Naive thymus-derived CD8-positive, alpha-beta T cell (primary cell): ENCODE measurements at regions not wholly inside any gene's neighbourhood (a gene's known extent, or its start where the extent isn't known, plus 50 kb on each side); places are given as distances from the start of the nearest gene placed in this dataset.

ENCODE experiments used
- ATAC-seq, 2 donors: fragments of 150-1000 bp; cut with Tn5 transposase in 1 of 2; sonication (Bioruptor Pico), chemical (Tn5 transposase) in 1 of 2; 1 replicate in 1 of 2; 2 replicates in 1 of 2; pipeline ENCODE4 v1.10.0; 2021; ENCODE audit warnings: mild to moderate bottlenecking in 2 of 2, moderate library complexity in 2 of 2
- POLR2A ChIA-PET: fragments of 350-600 bp; sonication (Branson Sonifier 250); formaldehyde crosslinking; loops from one replicate; lab custom pipeline; 2021; ENCODE audit warnings: antibody characterized with exemption; lab: Charles Lee
- DNase-seq, 10 donors: peaks; one replicate each; pipeline versions ENCODE4 v3.0.0 to v3.0.0-alpha.2; 2020 to 2022
- H3K27ac Mint-ChIP-seq, 10 donors: one replicate each; pipeline ENCODE4 v1.8.0; 2020 to 2022; ENCODE audit warnings: mild to moderate bottlenecking in 10 of 10, mixed read lengths in 10 of 10, moderate library complexity in 4 of 10, inconsistent platforms in 1 of 10
- H3K27me3 Mint-ChIP-seq, 5 donors: one replicate each; pipeline ENCODE4 v1.8.0; 2021 to 2022; ENCODE audit warnings: mixed read lengths in 5 of 5
- H3K36me3 Mint-ChIP-seq, 3 donors: one replicate each; pipeline ENCODE4 v1.8.0; 2020 to 2022; ENCODE audit warnings: mixed read lengths in 3 of 3, mild to moderate bottlenecking in 2 of 3, inconsistent platforms in 1 of 3
- H3K4me1 Mint-ChIP-seq, 4 donors: one replicate each; pipeline ENCODE4 v1.8.0; 2021 to 2022; ENCODE audit warnings: mixed read lengths in 4 of 4
- H3K4me3 Mint-ChIP-seq, 10 donors: one replicate each; pipeline ENCODE4 v1.8.0; 2020 to 2022; ENCODE audit warnings: mild to moderate bottlenecking in 10 of 10, mixed read lengths in 10 of 10, moderate library complexity in 6 of 10, inconsistent platforms in 1 of 10
- H3K9me3 Mint-ChIP-seq, 9 donors: one replicate each; pipeline ENCODE4 v1.8.0; 2020 to 2022; ENCODE audit warnings: mixed read lengths in 9 of 9, mild to moderate bottlenecking in 3 of 9, inconsistent platforms in 1 of 9, moderate library complexity in 1 of 9

- H3K4me3 Mint-ChIP-seq: no peak overlapping the region
- ATAC-seq: no peak
- H3K27me3 Mint-ChIP-seq: no peaks in the 10 kb centered on the region
- DNase-seq: no peak
- no peak overlapping the region for H3K27ac Mint-ChIP-seq
- H3K4me1 Mint-ChIP-seq: peaks cover 6 to 9% (median 6%) of the 10 kb centered on the region in 4 donors
- H3K9me3 Mint-ChIP-seq: peaks cover 0 to 3% (median 0%) of the 10 kb centered on the region in 9 donors
- no peaks in the 10 kb centered on the region for H3K36me3 Mint-ChIP-seq
- POLR2A ChIA-PET: no interaction called here
Observed at GRCh38 chr3:106367496-106367895, 498.7 kb upstream of the CBLB start.

GRCh38 chr3:106371221-106371970 lies 502.6 kb upstream of the CBLB start:
- POLR2A ChIA-PET: no interaction called here
- Mint-ChIP-seq H3K4me1 (no peaks in the 10 kb centered on the region), H3K4me3 (no peak overlapping the region), H3K9me3 (no peaks in the 10 kb centered on the region), H3K27ac (no peak overlapping the region), H3K36me3 (no peaks in the 10 kb centered on the region), H3K27me3 (no peaks in the 10 kb centered on the region)
- ATAC-seq (no peak), DNase-seq (no peak)

GRCh38 chr3:106371971-106372805 lies 503.4 kb upstream of the CBLB start:
- Mint-ChIP-seq H3K9me3 (no peaks in the 10 kb centered on the region), H3K4me1 (no peaks in the 10 kb centered on the region), H3K27me3 (no peaks in the 10 kb centered on the region), H3K36me3 (no peaks in the 10 kb centered on the region), H3K4me3 (no peak overlapping the region), H3K27ac (no peak overlapping the region)
- POLR2A ChIA-PET: no interaction called here
- DNase-seq (no peak), ATAC-seq (no peak)

GRCh38 chr3:106372806-106373190 lies 504.0 kb upstream of the CBLB start:
- Mint-ChIP-seq H3K36me3 (no peaks in the 10 kb centered on the region), H3K4me3 (no peak overlapping the region), H3K4me1 (peaks cover 0 to 1% (median 0%) of the 10 kb centered on the region in 4 donors), H3K9me3 (no peaks in the 10 kb centered on the region), H3K27me3 (no peaks in the 10 kb centered on the region), H3K27ac (no peak overlapping the region)
- ATAC-seq (no peak), DNase-seq (no peak)
- POLR2A ChIA-PET: no interaction called here

GRCh38 chr3:106376016-106376570 lies 507.3 kb upstream of the CBLB start:
- Mint-ChIP-seq H3K4me1 (peaks cover 0 to 2% (median 0%) of the 10 kb centered on the region in 4 donors), H3K27ac (no peak overlapping the region), H3K9me3 (no peaks in the 10 kb centered on the region), H3K36me3 (no peaks in the 10 kb centered on the region), H3K4me3 (no peak overlapping the region), H3K27me3 (no peaks in the 10 kb centered on the region)
- ATAC-seq (no peak), DNase-seq (no peak)
- POLR2A ChIA-PET: no interaction called here

- POLR2A ChIA-PET: interaction anchor here (0.7 kb wide), 1 partner anchor 841 kb away, joined by 6 read pairs; no protein-coding TSS in a partner anchor
- H3K27ac Mint-ChIP-seq: no peak overlapping the region
- H3K36me3 Mint-ChIP-seq: no peaks in the 10 kb centered on the region
- H3K9me3 Mint-ChIP-seq: no peaks in the 10 kb centered on the region
- peaks cover 0 to 2% (median 0%) of the 10 kb centered on the region in 4 donors for H3K4me1 Mint-ChIP-seq
- DNase-seq (no peak), ATAC-seq (no peak)
- no peaks in the 10 kb centered on the region for H3K27me3 Mint-ChIP-seq
- H3K4me3 Mint-ChIP-seq: no peak overlapping the region
Observed at GRCh38 chr3:106379251-106379750, 510.5 kb upstream of the CBLB start.

GRCh38 chr3:106380232-106380631 lies 511.4 kb upstream of the CBLB start:
- no peak overlapping the region for H3K27ac Mint-ChIP-seq

GRCh38 chr3:106381286-106381938 lies 512.6 kb upstream of the CBLB start:
- Mint-ChIP-seq H3K27ac (no peak overlapping the region), H3K27me3 (no peaks in the 10 kb centered on the region), H3K9me3 (no peaks in the 10 kb centered on the region), H3K36me3 (no peaks in the 10 kb centered on the region), H3K4me1 (peaks cover 0 to 10% (median under 1%) of the 10 kb centered on the region in 4 donors), H3K4me3 (no peak overlapping the region)
- POLR2A ChIA-PET: no interaction called here
- DNase-seq (no peak), ATAC-seq (no peak)

More at GRCh38 chr3:106380232-106380631, 511.4 kb upstream of the CBLB start:
- ATAC-seq: no peak
- H3K9me3 Mint-ChIP-seq: no peaks in the 10 kb centered on the region
- H3K4me3 Mint-ChIP-seq: no peak overlapping the region
- H3K36me3 Mint-ChIP-seq: no peaks in the 10 kb centered on the region
- no peaks in the 10 kb centered on the region for H3K27me3 Mint-ChIP-seq
- POLR2A ChIA-PET: no interaction called here
- no peak for DNase-seq
- H3K4me1 Mint-ChIP-seq: peaks cover 0 to 2% (median 0%) of the 10 kb centered on the region in 4 donors

- H3K4me1 Mint-ChIP-seq: peaks cover 0 to 10% (median under 1%) of the 10 kb centered on the region in 4 donors
- DNase-seq (no peak), ATAC-seq (no peak)
- no peaks in the 10 kb centered on the region for H3K9me3 Mint-ChIP-seq
- no peaks in the 10 kb centered on the region for H3K36me3 Mint-ChIP-seq
- H3K4me3 Mint-ChIP-seq: no peak overlapping the region
- H3K27ac Mint-ChIP-seq: no peak overlapping the region
- H3K27me3 Mint-ChIP-seq: no peaks in the 10 kb centered on the region
- POLR2A ChIA-PET: no interaction called here
Observed at GRCh38 chr3:106381939-106382335, 513.1 kb upstream of the CBLB start.

- no peaks in the 10 kb centered on the region for H3K36me3 Mint-ChIP-seq
- no peak overlapping the region for H3K27ac Mint-ChIP-seq
- DNase-seq: no peak
- no peak for ATAC-seq
- H3K4me3 Mint-ChIP-seq: no peak overlapping the region
- no peaks in the 10 kb centered on the region for H3K27me3 Mint-ChIP-seq
- POLR2A ChIA-PET: no interaction called here
- H3K4me1 Mint-ChIP-seq: peaks cover 0 to 13% (median 0%) of the 10 kb centered on the region in 4 donors
- H3K9me3 Mint-ChIP-seq: no peaks in the 10 kb centered on the region
Observed at GRCh38 chr3:106386050-106386449, 517.2 kb upstream of the CBLB start.

GRCh38 chr3:106392915-106393314 lies 524.1 kb upstream of the CBLB start:
- H3K27ac Mint-ChIP-seq: no peak overlapping the region
- DNase-seq: no peak
- H3K9me3 Mint-ChIP-seq: no peaks in the 10 kb centered on the region
- no peak for ATAC-seq
- no peak overlapping the region for H3K4me3 Mint-ChIP-seq
- POLR2A ChIA-PET: no interaction called here
- no peaks in the 10 kb centered on the region for H3K36me3 Mint-ChIP-seq
- peaks cover 0 to 4% (median 0%) of the 10 kb centered on the region in 4 donors for H3K4me1 Mint-ChIP-seq
- no peaks in the 10 kb centered on the region for H3K27me3 Mint-ChIP-seq

- no peaks in the 10 kb centered on the region for H3K4me1 Mint-ChIP-seq
- no peak for DNase-seq
- no peaks in the 10 kb centered on the region for H3K9me3 Mint-ChIP-seq
- POLR2A ChIA-PET: no interaction called here
- ATAC-seq: no peak
- H3K27me3 Mint-ChIP-seq: no peaks in the 10 kb centered on the region
- no peak overlapping the region for H3K27ac Mint-ChIP-seq
- no peaks in the 10 kb centered on the region for H3K36me3 Mint-ChIP-seq
- no peak overlapping the region for H3K4me3 Mint-ChIP-seq
Observed at GRCh38 chr3:106397006-106397405, 528.2 kb upstream of the CBLB start.
